ENCODE measurements at regions not wholly inside any gene's neighbourhood (a gene's known extent, or its start where the extent isn't known, plus 50 kb on each side); places are given as distances from the start of the nearest gene placed in this dataset.

DNA sequence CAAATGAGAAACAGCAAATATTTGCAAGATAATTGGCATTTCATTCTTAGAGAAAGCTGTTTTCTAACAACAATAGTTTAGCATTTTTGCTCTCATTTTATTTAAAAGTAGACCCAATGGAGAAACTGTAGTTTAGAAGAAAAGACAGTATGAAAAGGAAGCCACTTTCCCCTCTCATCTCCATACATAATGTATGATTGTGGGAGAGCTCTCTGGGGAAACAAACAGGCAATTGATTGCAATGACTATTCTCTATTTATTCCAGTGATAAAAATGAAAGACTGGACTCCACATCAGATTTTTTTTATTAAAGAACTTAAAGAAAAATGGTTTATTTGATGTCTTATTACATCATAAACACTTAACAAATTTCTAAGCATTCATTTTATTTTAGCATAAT is 116.8 kb upstream of the SASH1 start:
- Mint-ChIP-seq H3K4me3 (no peak overlapping the region), H3K27me3 (ENCODE audit: low read depth in 2 of 2) (peaks cover 7 to 8% of the 10 kb centered on the region in 2 donors), H3K4me1 (no peaks in the 10 kb centered on the region), H3K9me3 (no peaks in the 10 kb centered on the region), H3K36me3 (no peaks in the 10 kb centered on the region), H3K27ac (no peak overlapping the region)
- TF ChIP-seq CTCF (IDR thresholded peaks at IDR 0.05), result no peak
- Histone ChIP-seq H3K27me3 (ENCODE audit: control insufficient read depth, insufficient read depth, low read length) (no peaks in the 10 kb centered on the region), H3K9me3 (ENCODE audit: control insufficient read depth, insufficient read depth, low read length) (no peaks in the 10 kb centered on the region), H3K27ac (ENCODE audit: low read length) (no peak overlapping the region), H3K4me3 (ENCODE audit: low read length) (no peak overlapping the region), H3K36me3 (ENCODE audit: control insufficient read depth, insufficient read depth, low read length) (no peaks in the 10 kb centered on the region), H3K4me1 (ENCODE audit: control insufficient read depth, insufficient read depth, low read length) (no peaks in the 10 kb centered on the region)
- DNase-seq (no peak), ATAC-seq (no peak)
- intact Hi-C loops (cut with micrococcal nuclease), result no loop called here

DNA sequence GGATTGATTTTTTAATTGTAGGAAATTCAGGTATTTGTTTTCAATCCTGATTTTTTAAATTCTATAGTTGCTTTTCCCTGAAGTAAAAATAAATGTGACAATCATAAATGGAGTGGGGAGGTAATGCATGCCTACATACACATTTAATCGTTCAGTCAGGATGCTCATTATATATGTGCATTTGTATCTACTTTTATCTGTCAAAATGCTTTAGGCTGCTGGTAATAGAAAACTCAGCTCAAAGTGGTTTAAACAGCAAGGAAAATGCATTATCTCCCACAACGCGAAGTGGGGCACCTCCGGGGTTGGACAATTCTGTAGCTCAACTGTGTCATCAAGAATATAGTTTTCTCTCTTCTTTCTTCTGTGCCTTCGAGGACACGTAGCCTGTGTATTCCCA is 116.4 kb upstream of the SASH1 start:
- Mint-ChIP-seq H3K27ac (no peak overlapping the region), H3K4me1 (no peaks in the 10 kb centered on the region), H3K9me3 (no peaks in the 10 kb centered on the region), H3K27me3 (ENCODE audit: low read depth in 2 of 2) (peaks cover 7 to 8% of the 10 kb centered on the region in 2 donors), H3K4me3 (no peak overlapping the region), H3K36me3 (no peaks in the 10 kb centered on the region)
- no peak overlapping the region for H3K27ac ChIP-seq (ENCODE audit: low read length)
- H3K4me1 ChIP-seq (ENCODE audit: control insufficient read depth, insufficient read depth, low read length), result no peaks in the 10 kb centered on the region
- no peaks in the 10 kb centered on the region for H3K27me3 ChIP-seq (ENCODE audit: control insufficient read depth, insufficient read depth, low read length)
- DNase-seq (no peak), ATAC-seq (no peak)
- TF ChIP-seq CTCF (IDR thresholded peaks at IDR 0.05), result no peak
- H3K36me3 ChIP-seq (ENCODE audit: control insufficient read depth, insufficient read depth, low read length), result no peaks in the 10 kb centered on the region
- no peak overlapping the region for H3K4me3 ChIP-seq (ENCODE audit: low read length)
- 88% methylated on average over 5 of the region's 6 CpGs for WGBS (ENCODE audit: insufficient coverage)
- no peaks in the 10 kb centered on the region for H3K9me3 ChIP-seq (ENCODE audit: control insufficient read depth, insufficient read depth, low read length)
- intact Hi-C loops (cut with micrococcal nuclease), result no loop called here

DNA sequence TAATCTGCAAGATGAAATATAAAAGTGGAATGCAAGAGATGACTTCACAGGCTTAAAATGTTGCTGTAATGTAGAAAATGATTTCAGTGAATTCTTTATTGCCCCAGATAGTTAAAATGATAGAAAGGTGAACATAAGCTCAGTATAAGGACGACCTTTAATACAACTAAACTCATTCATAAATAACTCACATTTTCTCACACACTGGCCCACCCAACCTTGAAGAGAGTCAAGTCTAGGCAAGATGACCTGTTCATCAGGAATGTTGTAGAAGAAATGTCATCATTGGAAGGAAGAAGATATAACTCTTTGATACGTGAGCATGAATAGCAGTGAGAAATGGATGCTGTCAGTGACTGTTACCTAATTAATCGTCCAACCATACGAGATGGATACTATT is 111.1 kb upstream of the SASH1 start:
- no peak overlapping the region for H3K4me3 Mint-ChIP-seq
- H3K9me3 Mint-ChIP-seq, result peaks cover 0 to 2% of the 10 kb centered on the region in 2 donors
- ATAC-seq (no peak), DNase-seq (no peak)
- H3K27me3 Mint-ChIP-seq (ENCODE audit: low read depth in 2 of 2), result peaks cover 1 to 3% of the 10 kb centered on the region in 2 donors
- H3K27ac Mint-ChIP-seq, result no peak overlapping the region
- no peaks in the 10 kb centered on the region for H3K4me1 ChIP-seq (ENCODE audit: control insufficient read depth, insufficient read depth, low read length)
- H3K4me3 ChIP-seq (ENCODE audit: low read length), result no peak overlapping the region
- H3K36me3 Mint-ChIP-seq, result no peaks in the 10 kb centered on the region
- no peaks in the 10 kb centered on the region for H3K9me3 ChIP-seq (ENCODE audit: control insufficient read depth, insufficient read depth, low read length)
- no peak for TF ChIP-seq CTCF (IDR thresholded peaks at IDR 0.05)
- no peaks in the 10 kb centered on the region for H3K27me3 ChIP-seq (ENCODE audit: control insufficient read depth, insufficient read depth, low read length)
- H3K27ac ChIP-seq (ENCODE audit: low read length), result no peak overlapping the region
- no peaks in the 10 kb centered on the region for H3K36me3 ChIP-seq (ENCODE audit: control insufficient read depth, insufficient read depth, low read length)
- intact Hi-C loops (cut with micrococcal nuclease), result no loop called here
- no peaks in the 10 kb centered on the region for H3K4me1 Mint-ChIP-seq
- WGBS (ENCODE audit: insufficient coverage), result 91% methylated on average over 4 of the region's 4 CpGs

- no peak for TF ChIP-seq CTCF (IDR thresholded peaks at IDR 0.05)
- Mint-ChIP-seq H3K4me3 (no peak overlapping the region), H3K36me3 (no peaks in the 10 kb centered on the region), H3K4me1 (no peaks in the 10 kb centered on the region), H3K27me3 (ENCODE audit: low read depth in 2 of 2) (peaks cover 4 to 9% of the 10 kb centered on the region in 2 donors), H3K27ac (no peak overlapping the region), H3K9me3 (peaks cover 0 to 2% of the 10 kb centered on the region in 2 donors)
- DNase-seq (no peak), ATAC-seq (no peak)
- WGBS (ENCODE audit: insufficient coverage), result 86% methylated on average over 2 of the region's 3 CpGs
- H3K9me3 ChIP-seq (ENCODE audit: control insufficient read depth, insufficient read depth, low read length), result no peaks in the 10 kb centered on the region
- no peaks in the 10 kb centered on the region for H3K4me1 ChIP-seq (ENCODE audit: control insufficient read depth, insufficient read depth, low read length)
- no peak overlapping the region for H3K4me3 ChIP-seq (ENCODE audit: low read length)
- no peak overlapping the region for H3K27ac ChIP-seq (ENCODE audit: low read length)
- no peaks in the 10 kb centered on the region for H3K36me3 ChIP-seq (ENCODE audit: control insufficient read depth, insufficient read depth, low read length)
- intact Hi-C loops (cut with micrococcal nuclease), result no loop called here
- no peaks in the 10 kb centered on the region for H3K27me3 ChIP-seq (ENCODE audit: control insufficient read depth, insufficient read depth, low read length)
These were observed 107.2 kb upstream of the SASH1 start for GRCh38 chr6:148235446-148235845.
